Ishikawa (cell line): ENCODE measurements at regions not wholly inside any gene's neighbourhood (a gene's known extent, or its start where the extent isn't known, plus 50 kb on each side); places are given as distances from the start of the nearest gene placed in this dataset.

Experiments used
- CEBPB ChIP-seq: IDR thresholded peaks from 2 replicates; pipeline ENCODE4 v1.6.1; 2012
- CREB1 ChIP-seq: IDR thresholded peaks from 2 replicates; pipeline ENCODE4 v1.6.1; 2012; ENCODE audit warnings: low read depth
- EGR1 ChIP-seq: IDR thresholded peaks from 2 replicates; pipeline ENCODE4 v1.6.1; 2012
- EP300 ChIP-seq: IDR thresholded peaks from 2 replicates; pipeline ENCODE4 v1.6.1; 2012; ENCODE audit warnings: borderline replicate concordance
- FOXM1 ChIP-seq: IDR thresholded peaks from 2 replicates; pipeline ENCODE4 v1.6.1; 2012; ENCODE audit warnings: low read depth, borderline replicate concordance
- NFIC ChIP-seq: IDR thresholded peaks from 2 replicates; pipeline ENCODE4 v1.6.1; 2012
- RAD21 ChIP-seq: IDR thresholded peaks from 2 replicates; pipeline ENCODE4 v1.6.1; 2012; ENCODE audit warnings: low read depth
- TAF1 ChIP-seq: IDR thresholded peaks from 2 replicates; pipeline ENCODE4 v1.6.1; 2012; ENCODE audit warnings: low read depth, mild to moderate bottlenecking
- TCF12 ChIP-seq: IDR thresholded peaks from 2 replicates; pipeline ENCODE4 v1.6.1; 2012; ENCODE audit warnings: low read depth
- TEAD4 ChIP-seq: IDR thresholded peaks from 2 replicates; pipeline ENCODE4 v1.6.1; 2012
- YY1 ChIP-seq: IDR thresholded peaks from 2 replicates; pipeline ENCODE4 v1.6.1; 2012; ENCODE audit warnings: low read depth
- ZBTB7A ChIP-seq: IDR thresholded peaks from 2 replicates; pipeline ENCODE4 v1.6.1; 2012; ENCODE audit warnings: low read depth
- TF ChIP-seq, protein P1 (sequence below): IDR thresholded peaks from 2 replicates; pipeline ENCODE4 v1.6.1; 2012
- TF ChIP-seq, protein P2 (sequence below): IDR thresholded peaks from 2 replicates; pipeline ENCODE4 v1.6.1; 2012; ENCODE audit warnings: low read depth, mild to moderate bottlenecking
- TF ChIP-seq, protein P3 (sequence below): IDR thresholded peaks from 2 replicates; pipeline ENCODE4 v1.6.1; 2012

DNA sequence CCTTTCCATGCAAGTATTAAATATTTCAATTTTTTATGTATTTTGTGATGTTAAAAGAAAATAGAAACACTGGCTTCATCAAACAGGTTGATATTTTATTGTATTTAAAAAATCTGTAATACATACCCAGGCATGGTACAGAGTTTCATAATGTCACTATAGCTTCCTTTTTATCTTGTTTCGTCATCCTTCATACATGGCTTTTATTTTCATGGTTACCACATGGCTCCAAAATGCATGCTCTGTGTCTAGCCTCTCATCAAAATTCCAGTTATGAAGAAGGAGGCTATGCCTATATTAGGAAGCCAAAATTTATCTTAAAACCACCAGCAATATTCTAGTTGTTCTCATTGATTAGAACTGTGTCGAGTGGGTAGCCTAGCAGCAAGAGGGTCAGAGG, 464.8 kb downstream of the BTG1 start:
- TF ChIP-seq CREB1 (no peak), EGR1 (no peak), EP300 (no peak), RAD21 (no peak), NFIC (no peak), ZBTB7A (no peak), TCF12 (no peak), CEBPB (no peak)
- TF ChIP-seq, protein P1, sequence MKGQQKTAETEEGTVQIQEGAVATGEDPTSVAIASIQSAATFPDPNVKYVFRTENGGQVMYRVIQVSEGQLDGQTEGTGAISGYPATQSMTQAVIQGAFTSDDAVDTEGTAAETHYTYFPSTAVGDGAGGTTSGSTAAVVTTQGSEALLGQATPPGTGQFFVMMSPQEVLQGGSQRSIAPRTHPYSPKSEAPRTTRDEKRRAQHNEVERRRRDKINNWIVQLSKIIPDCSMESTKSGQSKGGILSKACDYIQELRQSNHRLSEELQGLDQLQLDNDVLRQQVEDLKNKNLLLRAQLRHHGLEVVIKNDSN = no peak
- TF ChIP-seq, protein P2, sequence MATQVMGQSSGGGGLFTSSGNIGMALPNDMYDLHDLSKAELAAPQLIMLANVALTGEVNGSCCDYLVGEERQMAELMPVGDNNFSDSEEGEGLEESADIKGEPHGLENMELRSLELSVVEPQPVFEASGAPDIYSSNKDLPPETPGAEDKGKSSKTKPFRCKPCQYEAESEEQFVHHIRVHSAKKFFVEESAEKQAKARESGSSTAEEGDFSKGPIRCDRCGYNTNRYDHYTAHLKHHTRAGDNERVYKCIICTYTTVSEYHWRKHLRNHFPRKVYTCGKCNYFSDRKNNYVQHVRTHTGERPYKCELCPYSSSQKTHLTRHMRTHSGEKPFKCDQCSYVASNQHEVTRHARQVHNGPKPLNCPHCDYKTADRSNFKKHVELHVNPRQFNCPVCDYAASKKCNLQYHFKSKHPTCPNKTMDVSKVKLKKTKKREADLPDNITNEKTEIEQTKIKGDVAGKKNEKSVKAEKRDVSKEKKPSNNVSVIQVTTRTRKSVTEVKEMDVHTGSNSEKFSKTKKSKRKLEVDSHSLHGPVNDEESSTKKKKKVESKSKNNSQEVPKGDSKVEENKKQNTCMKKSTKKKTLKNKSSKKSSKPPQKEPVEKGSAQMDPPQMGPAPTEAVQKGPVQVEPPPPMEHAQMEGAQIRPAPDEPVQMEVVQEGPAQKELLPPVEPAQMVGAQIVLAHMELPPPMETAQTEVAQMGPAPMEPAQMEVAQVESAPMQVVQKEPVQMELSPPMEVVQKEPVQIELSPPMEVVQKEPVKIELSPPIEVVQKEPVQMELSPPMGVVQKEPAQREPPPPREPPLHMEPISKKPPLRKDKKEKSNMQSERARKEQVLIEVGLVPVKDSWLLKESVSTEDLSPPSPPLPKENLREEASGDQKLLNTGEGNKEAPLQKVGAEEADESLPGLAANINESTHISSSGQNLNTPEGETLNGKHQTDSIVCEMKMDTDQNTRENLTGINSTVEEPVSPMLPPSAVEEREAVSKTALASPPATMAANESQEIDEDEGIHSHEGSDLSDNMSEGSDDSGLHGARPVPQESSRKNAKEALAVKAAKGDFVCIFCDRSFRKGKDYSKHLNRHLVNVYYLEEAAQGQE = no peak
- TF ChIP-seq, protein P3, sequence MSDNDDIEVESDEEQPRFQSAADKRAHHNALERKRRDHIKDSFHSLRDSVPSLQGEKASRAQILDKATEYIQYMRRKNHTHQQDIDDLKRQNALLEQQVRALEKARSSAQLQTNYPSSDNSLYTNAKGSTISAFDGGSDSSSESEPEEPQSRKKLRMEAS = no peak

DNA sequence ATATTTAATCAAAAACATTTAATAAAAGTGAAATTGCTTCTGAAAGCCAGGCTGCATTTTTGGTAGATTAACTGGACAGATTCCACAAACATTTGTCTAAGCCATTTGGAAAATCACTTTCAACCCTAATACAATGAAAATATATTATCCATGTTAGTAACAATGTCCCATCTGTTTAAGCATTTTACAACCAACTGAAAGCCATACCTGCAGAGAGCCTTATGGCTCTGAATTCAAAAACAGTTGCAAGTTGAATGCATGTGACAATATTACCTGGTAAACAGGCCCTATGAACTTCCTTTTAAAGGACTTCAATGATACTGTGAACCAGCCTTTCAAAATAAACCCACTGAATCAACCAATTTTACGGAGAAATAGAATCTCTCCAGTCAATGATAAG, 468.1 kb downstream of the BTG1 start:
- no peak for TF ChIP-seq CEBPB
- TF ChIP-seq, protein P1 = no peak
- no peak for TF ChIP-seq FOXM1

DNA sequence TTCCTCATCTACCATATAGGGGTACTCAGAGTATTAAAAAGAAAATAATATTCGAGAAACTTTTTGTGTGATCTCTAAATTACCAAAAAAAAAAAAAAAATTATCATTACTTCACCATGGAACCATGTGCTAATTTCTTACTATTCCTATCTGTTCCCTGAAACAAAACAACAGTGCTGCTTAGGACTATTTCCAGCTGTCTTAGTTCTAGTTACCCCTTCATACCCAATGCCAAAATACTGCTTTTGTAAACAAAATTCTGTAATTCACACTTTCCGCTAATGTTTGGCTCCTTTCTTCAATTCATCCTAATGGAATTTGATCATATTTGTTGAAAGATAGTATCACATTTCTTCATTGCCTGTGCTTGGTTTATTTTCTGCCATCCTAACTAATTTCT, 470.2 kb downstream of the BTG1 start:
- TF ChIP-seq CREB1 (no peak), FOXM1 (no peak), NFIC (no peak), YY1 (no peak), TEAD4 (no peak), TCF12 (no peak), ZBTB7A (no peak), EGR1 (no peak), CEBPB (no peak), TAF1 (no peak), EP300 (no peak)
- TF ChIP-seq, protein P3 = no peak
- TF ChIP-seq, protein P2 = no peak
- TF ChIP-seq, protein P1 = no peak

DNA sequence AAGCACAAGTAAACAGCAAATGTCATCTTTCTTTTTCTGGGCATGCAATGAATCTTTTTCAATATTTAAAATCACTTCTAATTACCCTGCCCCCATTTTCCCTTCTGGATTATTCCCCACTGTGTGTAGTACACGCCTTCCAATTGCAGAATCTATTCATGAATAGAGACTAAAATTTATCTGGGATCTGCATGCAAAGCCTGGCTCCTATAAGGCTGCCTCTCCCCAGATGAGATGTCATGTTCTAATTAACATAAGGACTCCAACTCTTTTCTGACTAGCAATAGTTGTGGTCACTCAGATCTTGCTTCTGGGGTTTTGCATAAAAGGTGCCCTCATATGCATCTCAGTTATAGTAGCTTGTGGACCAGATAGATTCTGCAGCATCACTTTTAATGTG, 473.5 kb downstream of the BTG1 start:
- TF ChIP-seq CEBPB (no peak), EGR1 (no peak), TAF1 (no peak), EP300 (no peak), NFIC (no peak), FOXM1 (no peak), YY1 (no peak), CREB1 (no peak), RAD21 (no peak), ZBTB7A (no peak), TEAD4 (no peak), TCF12 (no peak)
- TF ChIP-seq, protein P3 = no peak
- TF ChIP-seq, protein P1 = no peak

DNA sequence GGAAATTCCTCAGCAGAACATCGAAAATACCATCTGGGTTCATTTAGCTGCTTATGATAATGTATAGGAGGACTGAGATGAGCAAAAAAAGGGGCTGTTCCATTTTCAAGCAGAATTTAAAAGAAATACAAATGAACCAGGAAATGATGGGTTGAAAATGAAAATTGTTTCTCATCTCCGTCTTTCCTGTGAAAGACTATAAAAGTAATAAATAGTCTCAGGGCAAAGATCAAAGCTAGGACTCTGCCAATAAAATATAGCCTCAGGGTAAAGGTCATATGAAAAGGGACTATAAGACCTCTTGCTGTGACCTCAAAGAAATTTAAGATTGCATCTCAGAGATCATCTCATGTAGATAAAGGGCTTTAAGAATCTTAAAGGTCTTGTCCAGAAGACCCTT, 478.0 kb downstream of the BTG1 start:
- TF ChIP-seq YY1 = no peak
- TF ChIP-seq, protein P3 = no peak
- no peak for TF ChIP-seq TCF12
- TF ChIP-seq EGR1 = no peak
- no peak for TF ChIP-seq EP300
- no peak for TF ChIP-seq CEBPB
- TF ChIP-seq NFIC = no peak
- TF ChIP-seq, protein P1 = no peak
- TF ChIP-seq RAD21 = no peak
- no peak for TF ChIP-seq FOXM1
- TF ChIP-seq CREB1 = no peak
- TF ChIP-seq ZBTB7A = no peak
- TF ChIP-seq, protein P2 = no peak
